Upper lobe of left lung (tissue), 4 donors: ENCODE measurements at regions not wholly inside any gene's neighbourhood (a gene's known extent, or its start where the extent isn't known, plus 50 kb on each side); places are given as distances from the start of the nearest gene placed in this dataset.

Source experiments
- CTCF ChIP-seq, 6 experiments: fragments of 450-650 bp in 4 of 6; fragments of 200-600 bp in 2 of 6; sonication (generic) in 2 of 6; IDR thresholded peaks; one replicate each; pipeline ENCODE4 v1.5.1; 2016 to 2019; ENCODE audit warnings: antibody characterized with exemption in 6 of 6
- EP300 ChIP-seq, 4 donors: sonication (generic); formaldehyde crosslinking; IDR thresholded peaks; one replicate each; pipeline ENCODE4 v1.5.1; 2017; ENCODE audit warnings: antibody characterized with exemption in 4 of 4, control low read depth in 2 of 4
- POLR2A ChIP-seq, 4 donors: fragments of 450-650 bp; IDR thresholded peaks; one replicate each; pipeline ENCODE4 v1.5.1; 2016 to 2017; ENCODE audit warnings: antibody characterized with exemption in 4 of 4, mild to moderate bottlenecking in 2 of 4
- POLR2AphosphoS5 ChIP-seq, 2 donors: sonication (generic); formaldehyde crosslinking; IDR thresholded peaks; one replicate each; pipeline ENCODE4 v1.5.1; 2017; ENCODE audit warnings: antibody characterized with exemption in 2 of 2

- TF ChIP-seq CTCF (IDR thresholded peaks at IDR 0.05), result no peak
- no peak for TF ChIP-seq POLR2A (IDR thresholded peaks at IDR 0.05)
- TF ChIP-seq EP300 (IDR thresholded peaks at IDR 0.05), result no peak
- no peak for TF ChIP-seq POLR2AphosphoS5 (IDR thresholded peaks at IDR 0.05)
Observed at GRCh38 chr10:44465401-44466115, 80.7 kb upstream of the CXCL12 start.
